H1 (cell line): ENCODE measurements at regions not wholly inside any gene's neighbourhood (a gene's known extent, or its start where the extent isn't known, plus 50 kb on each side); places are given as distances from the start of the nearest gene placed in this dataset.

Experiments used
- CTCF ChIA-PET: fragments of 300-600 bp; sonication (Branson Sonifier 250); formaldehyde crosslinking; loops from one replicate; lab custom pipeline; 2021; ENCODE audit not compliant: partially characterized antibody; lab: Charles Lee
- POLR2A ChIA-PET: fragments of 300-600 bp; sonication (Branson Sonifier 250); formaldehyde crosslinking; loops from one replicate; lab custom pipeline; 2021; ENCODE audit warnings: inconsistent platforms; ENCODE audit not compliant: partially characterized antibody; lab: Charles Lee
- DNase-seq, 2 experiments: peaks; one replicate each; pipeline versions ENCODE4 v3.0.0 to v3.0.0-alpha.2; 2010 to 2022; ENCODE audit warnings: low spot score in 2 of 2, low read depth in 1 of 2, mixed read lengths in 1 of 2
- FAIRE-seq: peaks from 2 replicates; lab custom pipeline; 2011; peaks lifted over from hg19 to GRCh38; lab: Jason Lieb, UNC
- H2AFZ ChIP-seq: 2 replicates; pipeline ENCODE4 v1.8.1; 2012; ENCODE audit warnings: low read length, inconsistent platforms
- H2AK5ac ChIP-seq: 2 replicates; pipeline ENCODE4 v1.6.1; 2013; ENCODE audit warnings: low read depth, low read length
- H2BK120ac ChIP-seq: replicated peaks from 2 replicates; pipeline ENCODE3; 2013; ENCODE audit warnings: low read depth, low read length, inconsistent platforms
- H2BK12ac ChIP-seq: 2 replicates; pipeline ENCODE4 v1.6.1; 2013; ENCODE audit warnings: low read depth, low read length
- H2BK15ac ChIP-seq: 2 replicates; pipeline ENCODE4 v1.6.1; 2013; ENCODE audit warnings: low read length
- H2BK20ac ChIP-seq: 2 replicates; pipeline ENCODE4 v1.6.1; 2013; ENCODE audit warnings: low read length
- H2BK5ac ChIP-seq: 2 replicates; pipeline ENCODE4 v1.6.1; 2013; ENCODE audit warnings: low read depth, low read length
- H3K14ac ChIP-seq: 2 replicates; pipeline ENCODE4 v1.6.1; 2013; ENCODE audit warnings: inconsistent platforms; ENCODE audit not compliant: insufficient read length
- H3K18ac ChIP-seq: 2 replicates; pipeline ENCODE4 v1.6.1; 2013; ENCODE audit warnings: low read length; ENCODE audit errors: extremely low read depth
- H3K23ac ChIP-seq: 2 replicates; pipeline ENCODE4 v1.6.1; 2013; ENCODE audit warnings: inconsistent platforms; ENCODE audit not compliant: insufficient read length
- H3K23me2 ChIP-seq: 2 replicates; pipeline ENCODE4 v1.6.1; 2013; ENCODE audit warnings: low read depth, low read length
- H3K27ac ChIP-seq: 2 replicates; pipeline ENCODE4 v1.6.1; 2011; ENCODE audit warnings: low read depth, low read length, inconsistent platforms
- H3K27me3 ChIP-seq, 4 experiments: replicated peaks in 1 of 4; 1 replicate in 1 of 4; 2 replicates in 3 of 4; pipeline versions ENCODE4 v1.6.1 to v1.8.1; 2011 to 2013; ENCODE audit warnings: low read length in 3 of 4, mild to moderate bottlenecking in 3 of 4, inconsistent platforms in 2 of 4, mixed read lengths in 2 of 4, moderate library complexity in 1 of 4; ENCODE audit not compliant: control insufficient read depth in 3 of 4, insufficient read depth in 3 of 4; ENCODE audit errors: extremely low read depth in 1 of 4
- H3K36me3 ChIP-seq, 4 experiments: 2 replicates each; pipeline versions ENCODE4 v1.6.1 to v1.8.1; 2011 to 2013; ENCODE audit warnings: mild to moderate bottlenecking in 4 of 4, low read length in 3 of 4, moderate library complexity in 2 of 4, control low read depth in 1 of 4, inconsistent platforms in 1 of 4; ENCODE audit not compliant: insufficient read depth in 4 of 4, control insufficient read depth in 2 of 4
- H3K4ac ChIP-seq: replicated peaks from 2 replicates; pipeline ENCODE3; 2013; ENCODE audit warnings: low read length, low read depth, mixed read lengths, inconsistent platforms; ENCODE audit not compliant: insufficient read length
- H3K4me1 ChIP-seq, 4 experiments: replicated peaks in 1 of 4; 1 replicate in 1 of 4; 2 replicates in 3 of 4; pipeline versions ENCODE4 v1.6.1 to v1.8.1; 2011 to 2013; ENCODE audit warnings: low read length in 3 of 4, inconsistent platforms in 2 of 4, mixed read lengths in 1 of 4; ENCODE audit not compliant: insufficient read depth in 4 of 4, control insufficient read depth in 3 of 4
- H3K4me2 ChIP-seq, 2 experiments: 2 replicates each; pipeline versions ENCODE4 v1.6.1 to v1.8.1; 2011 to 2013; ENCODE audit warnings: low read depth in 2 of 2, low read length in 2 of 2, control low read depth in 1 of 2, inconsistent platforms in 1 of 2, mild to moderate bottlenecking in 1 of 2; ENCODE audit not compliant: insufficient read depth in 1 of 2
- H3K4me3 ChIP-seq, 4 experiments: fragments of 200-600, 300-600 bp in 1 of 4; sonication (generic), shearing (Covaris generic), sonication (Bioruptor Twin) in 1 of 4; 2 replicates each; pipeline versions ENCODE4 v1.5.1 to v1.8.1; 2011 to 2016; ENCODE audit warnings: low read length in 4 of 4, low read depth in 3 of 4, control low read depth in 2 of 4, inconsistent platforms in 2 of 4, mild to moderate bottlenecking in 2 of 4, mixed read lengths in 1 of 4, moderate library complexity in 1 of 4; ENCODE audit not compliant: insufficient read depth in 2 of 4; ENCODE audit errors: extremely low read depth in 1 of 4
- H3K56ac ChIP-seq: replicated peaks from 2 replicates; pipeline ENCODE3; 2013; ENCODE audit warnings: low read depth, mild to moderate bottlenecking, mixed read lengths, low read length, inconsistent platforms; ENCODE audit not compliant: insufficient read length
- H3K79me1 ChIP-seq: 2 replicates; pipeline ENCODE4 v1.6.1; 2013; ENCODE audit warnings: low read depth, low read length, control low read depth
- H3K79me2 ChIP-seq, 2 experiments: 2 replicates each; pipeline versions ENCODE4 v1.6.1 to v1.8.1; 2012 to 2013; ENCODE audit warnings: low read length in 2 of 2, mild to moderate bottlenecking in 2 of 2, inconsistent platforms in 1 of 2; ENCODE audit not compliant: insufficient read depth in 2 of 2, control insufficient read depth in 1 of 2
- H3K9ac ChIP-seq, 4 experiments: replicated peaks in 1 of 4; 1 replicate in 1 of 4; 2 replicates in 3 of 4; pipeline versions ENCODE4 v1.6.1 to v1.8.1; 2011 to 2013; ENCODE audit warnings: low read depth in 3 of 4, low read length in 3 of 4, control low read depth in 2 of 4, mild to moderate bottlenecking in 2 of 4, moderate library complexity in 2 of 4, inconsistent platforms in 1 of 4; ENCODE audit errors: extremely low read depth in 1 of 4
- H3K9me3 ChIP-seq, 2 experiments: 2 replicates each; pipeline versions ENCODE4 v1.6.1 to v1.8.1; 2012 to 2013; ENCODE audit warnings: mild to moderate bottlenecking in 2 of 2, moderate library complexity in 2 of 2, control low read depth in 1 of 2, inconsistent platforms in 1 of 2, low read depth in 1 of 2, low read length in 1 of 2, mixed read lengths in 1 of 2; ENCODE audit not compliant: insufficient read depth in 2 of 2
- H4K20me1 ChIP-seq, 2 experiments: replicated peaks in 1 of 2; 2 replicates each; pipeline versions ENCODE3 to v1.8.1; 2011 to 2013; ENCODE audit warnings: inconsistent platforms in 2 of 2, low read length in 2 of 2, mild to moderate bottlenecking in 1 of 2; ENCODE audit not compliant: insufficient read depth in 2 of 2, control insufficient read depth in 1 of 2
- H4K5ac ChIP-seq: 2 replicates; pipeline ENCODE4 v1.6.1; 2013; ENCODE audit warnings: low read length, low read depth, mixed read lengths, inconsistent platforms; ENCODE audit not compliant: insufficient read length
- H4K8ac ChIP-seq: 2 replicates; pipeline ENCODE4 v1.8.0; 2013; ENCODE audit warnings: mild to moderate bottlenecking, moderate library complexity, low read length, inconsistent platforms; ENCODE audit not compliant: insufficient read depth; ENCODE audit errors: extremely low read depth
- H4K91ac ChIP-seq: replicated peaks from 2 replicates; pipeline ENCODE3; 2013; ENCODE audit warnings: low read length, mixed read lengths, inconsistent platforms; ENCODE audit not compliant: insufficient read length
- ASH2L ChIP-seq: fragments of 200-600, 300-600 bp; sonication (generic); IDR thresholded peaks from one replicate; pipeline ENCODE4 v1.7.1; 2017; ENCODE audit warnings: low read length
- BCL11A ChIP-seq, 2 experiments: IDR thresholded peaks; one replicate each; pipeline ENCODE4 v1.6.1; 2011; ENCODE audit warnings: low read depth in 2 of 2, low read length in 2 of 2, mild to moderate bottlenecking in 2 of 2
- CHD1 ChIP-seq: IDR thresholded peaks from 2 replicates; pipeline ENCODE4 v1.6.1; 2012; ENCODE audit warnings: low read depth, low read length, improper control_type of control experiment
- EP300 ChIP-seq, 2 experiments: IDR thresholded peaks; 1 replicate in 1 of 2; 2 replicates in 1 of 2; pipeline ENCODE4 v1.6.1; 2011 to 2012; ENCODE audit warnings: low read depth in 2 of 2, low read length in 2 of 2, mild to moderate bottlenecking in 2 of 2, borderline replicate concordance in 1 of 2, inconsistent platforms in 1 of 2, moderate library complexity in 1 of 2
- GABPA ChIP-seq: IDR thresholded peaks from 2 replicates; pipeline ENCODE4 v1.6.1; 2011; ENCODE audit warnings: mild to moderate bottlenecking, low read length, moderate library complexity, borderline replicate concordance; ENCODE audit not compliant: insufficient read depth
- KDM1A ChIP-seq: fragments of 200-600, 300-600 bp; sonication (generic); IDR thresholded peaks from 2 replicates; pipeline ENCODE4 v1.7.1; 2016; ENCODE audit warnings: mild to moderate bottlenecking, low read length, borderline replicate concordance
- MAX ChIP-seq: IDR thresholded peaks from 2 replicates; pipeline ENCODE4 v1.6.1; 2012; ENCODE audit warnings: inconsistent platforms
- POLR2AphosphoS5 ChIP-seq: IDR thresholded peaks from 2 replicates; pipeline ENCODE4 v1.6.1; 2011; ENCODE audit warnings: low read depth, low read length
- RNF2 ChIP-seq: fragments of 200-900, 300-1000 bp; sonication (generic); IDR thresholded peaks from 2 replicates; pipeline ENCODE4 v1.7.1; 2016; ENCODE audit warnings: borderline replicate concordance, low read depth, mild to moderate bottlenecking, antibody characterized with exemption, low read length; ENCODE audit not compliant: poor library complexity, severe bottlenecking; ENCODE audit errors: missing control alignments
- SP1 ChIP-seq: IDR thresholded peaks from 2 replicates; pipeline ENCODE4 v1.6.1; 2011; ENCODE audit warnings: low read depth, low read length
- SP2 ChIP-seq: IDR thresholded peaks from 2 replicates; pipeline ENCODE4 v1.6.1; 2012; ENCODE audit warnings: mild to moderate bottlenecking, low read length, inconsistent platforms
- TCF12 ChIP-seq: IDR thresholded peaks from 2 replicates; pipeline ENCODE4 v1.6.1; 2011; ENCODE audit warnings: low read depth, mild to moderate bottlenecking, low read length
- ZNF274 ChIP-seq: IDR thresholded peaks from 2 replicates; pipeline ENCODE4 v1.7.0; 2012; ENCODE audit warnings: low read length, borderline replicate concordance; ENCODE audit errors: extremely low read depth
- WGBS, 2 experiments: shearing (Covaris generic) in 1 of 2; methylation state at CpG; one replicate each; pipeline versions ENCODE4 v1.1.6 to v1.1.7; 2013 to 2015; ENCODE audit warnings: low lambda C conversion rate in 2 of 2, mixed read lengths in 2 of 2, inconsistent platforms in 1 of 2, low coverage in 1 of 2, missing lambda C conversion rate in 1 of 2; ENCODE audit not compliant: insufficient replicate concordance in 2 of 2, insufficient coverage in 1 of 2, insufficient read length in 1 of 2; ENCODE audit errors: extremely low coverage in 1 of 2, missing lambda C conversion rate in 1 of 2; 5-methylcytosine and 5-hydroxymethylcytosine counted together

DNA sequence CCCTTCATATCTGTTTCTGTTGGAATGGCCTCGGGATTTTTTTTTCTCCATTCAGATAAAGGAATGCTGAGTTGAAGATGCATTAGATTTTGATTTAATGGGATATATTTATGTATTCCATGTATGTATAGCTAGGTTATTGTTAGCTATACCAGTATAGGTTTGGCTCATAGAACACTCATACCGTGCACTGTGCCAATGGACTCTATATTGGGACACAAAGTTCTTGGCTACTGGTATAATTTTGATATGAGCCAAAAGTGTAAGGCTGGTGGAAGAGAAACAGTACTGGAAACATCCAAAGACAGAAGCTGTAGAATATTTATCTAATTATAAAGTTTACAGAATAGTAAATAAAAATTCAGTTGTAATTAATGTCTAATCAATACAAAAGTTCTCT, 1912.1 kb downstream of the STIM2 start:
- H3K27me3 ChIP-seq = peaks cover 0 to under 1% (median 0%) of the 10 kb centered on the region in 4 experiments; a peak in 1 of 7 replicates
- H2BK120ac ChIP-seq = no peak overlapping the region
- no peak overlapping the region for H3K18ac ChIP-seq
- H2BK12ac ChIP-seq = no peak overlapping the region
- H3K79me1 ChIP-seq = no peaks in the 10 kb centered on the region
- no peak overlapping the region for H2AFZ ChIP-seq
- no peaks in the 10 kb centered on the region for H3K9me3 ChIP-seq
- POLR2A ChIA-PET = no interaction called here
- no peak overlapping the region for H3K4me2 ChIP-seq
- no peaks in the 10 kb centered on the region for H4K20me1 ChIP-seq
- H3K27ac ChIP-seq = no peak overlapping the region
- H3K14ac ChIP-seq = no peak overlapping the region
- H3K36me3 ChIP-seq = no peaks in the 10 kb centered on the region
- H2BK15ac ChIP-seq = no peak overlapping the region
- CTCF ChIA-PET = no interaction called here
- H2BK5ac ChIP-seq = no peak overlapping the region
- H4K8ac ChIP-seq = no peak overlapping the region
- no peak overlapping the region for H3K56ac ChIP-seq
- no peak overlapping the region for H3K4me3 ChIP-seq
- H3K23ac ChIP-seq = no peak overlapping the region
- no peak overlapping the region for H4K5ac ChIP-seq
- H2AK5ac ChIP-seq = no peak overlapping the region
- no peak overlapping the region for H3K9ac ChIP-seq
- H2BK20ac ChIP-seq = no peak overlapping the region
- no peaks in the 10 kb centered on the region for H3K23me2 ChIP-seq
- FAIRE-seq (no peak), DNase-seq (no peak)
- no peak overlapping the region for H3K4ac ChIP-seq
- H3K79me2 ChIP-seq = no peaks in the 10 kb centered on the region
- H3K4me1 ChIP-seq = no peaks in the 10 kb centered on the region
- WGBS, 2 experiments = 93% methylated on average over 2 of the region's 2 CpGs; no CpG with 5 or more reads in 1 of the 2 experiments
- no peak overlapping the region for H4K91ac ChIP-seq
- TF ChIP-seq GABPA = no peak
- TF ChIP-seq KDM1A = no peak
- no peak for TF ChIP-seq ASH2L
- TF ChIP-seq EP300 (IDR thresholded peaks at IDR 0.05; ENCODE audit: borderline replicate concordance in 1 of 2, low read depth in 2 of 2, low read length in 2 of 2) = no peak
- no peak for TF ChIP-seq BCL11A (IDR thresholded peaks at IDR 0.05; ENCODE audit: low read depth in 2 of 2, low read length in 2 of 2)
- no peak for TF ChIP-seq ZNF274
- TF ChIP-seq RNF2 = no peak
- no peak for TF ChIP-seq MAX
- TF ChIP-seq SP2 = no peak
- no peak for TF ChIP-seq TCF12
- TF ChIP-seq SP1 = no peak
- no peak for TF ChIP-seq CHD1
- no peak for TF ChIP-seq POLR2AphosphoS5
